ENCODE measurements at regions not wholly inside any gene's neighbourhood (a gene's known extent, or its start where the extent isn't known, plus 50 kb on each side); places are given as distances from the start of the nearest gene placed in this dataset.

DNA sequence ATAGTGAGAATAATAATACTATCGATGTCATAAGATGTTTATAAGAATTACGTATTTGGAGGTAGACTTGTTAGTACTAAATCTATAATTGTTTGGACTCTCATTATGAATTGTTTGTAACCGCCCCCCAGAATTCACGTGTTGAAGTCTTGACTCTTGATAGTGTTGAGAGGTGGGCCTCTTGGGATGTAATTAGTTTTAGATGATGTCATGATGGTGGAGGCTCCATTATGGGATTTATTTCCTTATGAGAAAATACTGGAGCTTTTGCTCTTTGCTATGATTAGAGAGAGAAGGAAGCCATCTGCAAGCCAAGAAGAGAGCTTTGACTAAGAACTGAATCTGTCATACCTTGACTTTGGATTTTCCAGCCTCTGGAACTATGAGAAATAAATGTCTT is 142.2 kb downstream of the PRDM9 start:
- no peaks in the 10 kb centered on the region for H3K36me3 Mint-ChIP-seq (ENCODE audit: low read depth)
- H3K27ac Mint-ChIP-seq, result no peak overlapping the region
- no peak overlapping the region for H3K4me3 Mint-ChIP-seq
- H3K4me1 Mint-ChIP-seq, result no peaks in the 10 kb centered on the region
- no peaks in the 10 kb centered on the region for H3K27me3 Mint-ChIP-seq
- peaks cover 4% of the 10 kb centered on the region for H3K9me3 Mint-ChIP-seq
- no peak for DNase-seq
- intact Hi-C loops (cut with micrococcal nuclease), result no loop called here

DNA sequence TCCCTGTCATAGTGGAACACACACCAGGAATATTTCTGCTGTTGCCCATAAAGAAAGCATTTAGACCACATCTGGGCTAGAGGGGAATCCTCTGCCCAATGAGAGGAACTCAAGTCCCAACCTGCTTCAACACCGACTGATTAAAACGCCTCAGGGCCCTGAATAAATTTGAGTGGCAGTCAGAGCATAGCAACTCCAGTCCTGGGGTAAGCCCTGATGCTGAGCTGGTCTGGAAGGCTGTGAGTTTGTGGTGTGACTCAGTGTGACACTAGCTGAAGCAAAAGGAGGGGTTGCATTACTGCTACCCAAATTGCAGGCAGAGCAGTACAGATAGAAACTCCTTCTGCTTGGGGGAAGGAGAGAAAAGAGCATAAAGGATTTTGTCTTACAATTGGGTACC is 148.3 kb downstream of the PRDM9 start:
- Mint-ChIP-seq H3K4me3 (no peak overlapping the region), H3K4me1 (no peaks in the 10 kb centered on the region), H3K27ac (no peak overlapping the region), H3K9me3 (peaks cover 4% of the 10 kb centered on the region), H3K27me3 (no peaks in the 10 kb centered on the region), H3K36me3 (ENCODE audit: low read depth) (no peaks in the 10 kb centered on the region)
- intact Hi-C loops (cut with micrococcal nuclease), result no loop called here
- no peak for DNase-seq

DNA sequence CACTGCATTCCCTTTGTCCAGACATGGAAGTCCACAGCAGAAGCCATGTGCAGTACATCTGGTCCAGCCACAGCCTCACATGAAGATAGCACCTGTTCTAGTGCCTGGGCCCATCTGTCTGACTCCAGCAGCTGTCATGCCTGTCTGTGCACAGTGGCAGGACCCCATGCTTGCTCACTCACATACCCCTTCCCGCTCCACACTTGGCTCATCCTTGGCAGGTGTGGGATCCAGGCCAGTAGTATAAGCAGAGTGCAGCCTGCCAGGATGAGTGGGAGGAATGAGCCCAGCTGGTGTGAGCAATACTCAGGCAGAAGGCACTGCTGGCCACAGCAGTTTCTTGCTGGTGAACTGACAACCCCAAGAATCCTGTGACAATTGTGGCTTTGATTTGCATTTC is 168.0 kb downstream of the PRDM9 start:
- intact Hi-C loops (cut with micrococcal nuclease), result no loop called here
- H3K4me1 Mint-ChIP-seq, result no peaks in the 10 kb centered on the region
- no peak for DNase-seq
- no peak overlapping the region for H3K4me3 Mint-ChIP-seq
- no peak overlapping the region for H3K27ac Mint-ChIP-seq
- H3K9me3 Mint-ChIP-seq, result peaks cover 13% of the 10 kb centered on the region
- no peaks in the 10 kb centered on the region for H3K27me3 Mint-ChIP-seq
- no peaks in the 10 kb centered on the region for H3K36me3 Mint-ChIP-seq (ENCODE audit: low read depth)

DNA sequence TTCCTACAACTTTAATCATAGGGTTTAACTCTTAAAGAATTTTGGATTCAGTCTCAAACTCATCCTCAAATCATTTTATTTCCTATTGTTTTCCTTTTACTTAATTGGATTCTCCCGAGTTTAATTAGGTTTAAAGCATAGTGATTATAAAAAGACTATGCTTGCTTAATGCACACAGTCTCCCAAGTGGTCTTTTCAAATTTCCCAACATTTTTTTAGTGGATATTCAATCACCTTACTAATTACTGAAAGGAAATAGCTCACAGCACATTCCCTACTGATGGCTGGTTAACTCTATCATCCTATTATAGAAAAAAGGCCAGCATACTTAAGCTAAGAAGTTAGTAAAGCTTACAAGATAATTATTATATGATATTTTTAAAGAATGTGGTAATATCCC is 170.6 kb downstream of the PRDM9 start:
- Mint-ChIP-seq H3K27me3 (no peaks in the 10 kb centered on the region), H3K27ac (no peak overlapping the region)
- intact Hi-C loops (cut with micrococcal nuclease), result no loop called here

DNA sequence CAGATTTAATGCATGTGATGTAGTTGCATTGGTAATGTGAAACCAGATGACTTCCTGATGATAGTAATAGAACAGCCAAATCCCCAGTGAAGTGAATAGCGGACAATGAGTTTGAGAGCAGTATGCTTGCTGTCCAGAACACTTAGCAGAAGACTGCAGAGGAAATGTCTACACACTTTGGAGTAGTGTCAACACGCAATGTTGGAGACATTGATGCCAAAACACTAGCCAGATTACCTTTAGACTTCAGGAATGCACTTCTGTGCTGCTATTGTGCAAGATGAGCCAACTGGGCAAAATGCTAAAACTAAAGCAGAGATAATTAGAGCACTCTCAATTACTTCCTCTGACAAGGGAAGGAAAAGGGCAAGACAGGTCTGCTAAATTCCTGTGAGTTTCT is 176.7 kb downstream of the PRDM9 start:
- intact Hi-C loops (cut with micrococcal nuclease), result no loop called here
- Mint-ChIP-seq H3K27ac (no peak overlapping the region), H3K9me3 (peaks cover 11% of the 10 kb centered on the region)

More for the DNA sequence above, 170.6 kb downstream of the PRDM9 start:
- Mint-ChIP-seq H3K36me3 (ENCODE audit: low read depth) (no peaks in the 10 kb centered on the region), H3K9me3 (peaks cover 4% of the 10 kb centered on the region), H3K4me3 (no peak overlapping the region), H3K4me1 (no peaks in the 10 kb centered on the region)
- DNase-seq, result no peak

DNA sequence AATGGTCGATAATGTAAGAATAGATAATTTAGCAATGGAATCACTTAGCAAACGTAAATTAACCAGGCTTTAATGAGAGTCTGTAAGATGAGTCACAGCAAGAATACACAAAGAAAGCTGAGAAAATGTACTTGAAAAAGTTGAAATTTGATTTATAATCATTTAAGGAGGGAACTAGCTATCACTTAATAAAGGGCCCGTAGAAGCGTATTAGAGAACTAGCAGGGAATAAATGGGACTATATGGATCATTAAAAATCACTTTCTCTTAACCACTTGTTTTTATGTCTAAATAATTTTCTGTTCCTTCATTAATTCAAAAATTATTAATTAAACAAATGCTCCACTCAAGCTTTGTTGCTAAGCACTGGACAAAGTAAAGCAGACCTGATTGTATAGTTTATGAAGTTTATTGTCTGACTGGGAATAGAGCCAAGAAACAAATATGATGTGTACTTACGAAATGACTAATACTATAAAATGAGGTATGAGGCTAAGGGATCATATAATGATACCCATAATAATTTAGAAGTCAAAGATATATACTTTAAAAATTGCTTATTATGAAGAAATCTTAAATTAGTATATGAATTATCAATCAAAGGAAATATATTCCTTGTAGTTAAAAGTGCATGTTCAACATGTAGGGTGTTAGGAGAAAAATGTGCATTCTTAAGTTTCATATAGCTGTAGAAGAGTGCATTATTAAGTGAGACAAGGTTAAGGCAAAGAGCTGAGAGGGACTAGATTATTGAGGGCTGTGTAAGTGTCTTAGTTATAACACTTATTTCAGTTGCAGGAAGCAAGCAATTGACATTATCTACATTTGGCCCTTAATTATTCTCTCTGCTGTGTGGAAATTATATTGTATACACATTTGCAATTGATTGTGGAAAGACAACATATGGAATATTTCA is 196.8 kb downstream of the PRDM9 start:
- Mint-ChIP-seq H3K9me3 (no peaks in the 10 kb centered on the region), H3K4me1 (no peaks in the 10 kb centered on the region), H3K27me3 (no peaks in the 10 kb centered on the region), H3K27ac (no peak overlapping the region), H3K36me3 (ENCODE audit: low read depth) (no peaks in the 10 kb centered on the region), H3K4me3 (no peak overlapping the region)
- DNase-seq, result no peak
- intact Hi-C loops (cut with micrococcal nuclease), result no loop called here

More for the DNA sequence above, 176.7 kb downstream of the PRDM9 start:
- DNase-seq, result no peak
- H3K4me3 Mint-ChIP-seq, result no peak overlapping the region
- H3K27me3 Mint-ChIP-seq, result no peaks in the 10 kb centered on the region
- no peaks in the 10 kb centered on the region for H3K36me3 Mint-ChIP-seq (ENCODE audit: low read depth)
- H3K4me1 Mint-ChIP-seq, result no peaks in the 10 kb centered on the region

DNA sequence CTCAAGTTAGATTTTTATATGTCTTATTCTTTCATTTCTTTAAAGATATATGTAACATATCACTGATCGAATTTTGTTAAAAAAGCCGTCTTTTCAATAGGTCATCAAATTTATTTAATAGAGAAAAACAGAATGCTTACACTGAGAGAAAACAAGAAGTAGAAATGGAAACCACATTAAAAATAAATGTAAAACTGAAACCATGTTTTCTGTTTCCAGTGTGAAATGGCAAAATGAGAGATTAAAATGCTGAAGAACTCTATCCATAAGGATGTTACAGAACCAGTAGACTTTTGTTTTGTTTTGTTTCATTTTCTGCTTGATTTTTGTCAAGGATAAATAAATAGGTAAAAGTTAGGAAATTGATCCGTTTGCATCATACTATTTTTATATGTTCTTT is 210.1 kb downstream of the PRDM9 start:
- Mint-ChIP-seq H3K4me3 (no peak overlapping the region), H3K27me3 (no peaks in the 10 kb centered on the region), H3K36me3 (ENCODE audit: low read depth) (no peaks in the 10 kb centered on the region), H3K4me1 (no peaks in the 10 kb centered on the region), H3K9me3 (no peaks in the 10 kb centered on the region), H3K27ac (no peak overlapping the region)
- DNase-seq, result no peak
- intact Hi-C loops (cut with micrococcal nuclease), result no loop called here

DNA sequence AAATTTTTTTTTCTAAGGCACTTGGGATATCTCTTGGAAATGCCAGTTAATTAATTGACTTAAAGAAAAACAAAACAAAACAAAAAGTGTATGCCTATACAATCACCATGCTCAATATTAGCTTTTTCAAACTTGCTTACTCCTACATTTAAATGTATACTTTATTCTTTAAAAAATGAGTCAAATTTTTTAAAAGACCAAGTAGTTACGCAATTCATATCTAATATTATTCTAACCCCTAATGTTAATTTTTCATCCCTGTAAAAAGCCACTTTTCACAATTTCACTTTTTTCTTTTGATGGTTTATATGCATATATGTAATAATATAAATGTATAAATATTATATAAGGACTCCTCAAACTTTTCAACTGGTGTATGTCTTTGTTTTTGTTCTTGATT is 211.2 kb downstream of the PRDM9 start:
- Mint-ChIP-seq H3K27ac (no peak overlapping the region), H3K4me3 (no peak overlapping the region), H3K27me3 (no peaks in the 10 kb centered on the region), H3K4me1 (no peaks in the 10 kb centered on the region), H3K36me3 (ENCODE audit: low read depth) (no peaks in the 10 kb centered on the region), H3K9me3 (no peaks in the 10 kb centered on the region)
- no peak for DNase-seq
- intact Hi-C loops (cut with micrococcal nuclease), result no loop called here

DNA sequence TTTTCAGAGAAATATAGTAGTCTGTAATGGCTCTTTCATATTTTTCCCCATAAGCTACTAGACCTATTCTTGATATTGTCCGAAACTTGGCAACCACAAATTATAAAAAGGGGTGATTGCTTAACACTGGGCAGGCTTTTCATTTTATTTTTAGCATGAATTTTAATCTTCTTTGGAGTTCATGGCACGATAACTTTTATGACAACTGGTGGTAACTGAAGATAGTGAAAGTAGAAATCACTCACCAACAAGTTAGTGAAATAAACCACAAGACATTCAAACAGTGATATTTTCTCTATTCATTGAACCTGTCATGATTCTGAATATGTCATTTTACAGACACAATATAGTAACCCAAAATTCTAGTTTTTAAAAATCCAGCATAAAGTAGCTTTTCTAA is 213.9 kb downstream of the PRDM9 start:
- H3K27me3 Mint-ChIP-seq, result no peaks in the 10 kb centered on the region
- H3K36me3 Mint-ChIP-seq (ENCODE audit: low read depth), result no peaks in the 10 kb centered on the region
- no peaks in the 10 kb centered on the region for H3K4me1 Mint-ChIP-seq
- H3K27ac Mint-ChIP-seq, result no peak overlapping the region
- no peak overlapping the region for H3K4me3 Mint-ChIP-seq
- intact Hi-C loops (cut with micrococcal nuclease), result no loop called here
- DNase-seq, result no peak
- no peaks in the 10 kb centered on the region for H3K9me3 Mint-ChIP-seq

DNA sequence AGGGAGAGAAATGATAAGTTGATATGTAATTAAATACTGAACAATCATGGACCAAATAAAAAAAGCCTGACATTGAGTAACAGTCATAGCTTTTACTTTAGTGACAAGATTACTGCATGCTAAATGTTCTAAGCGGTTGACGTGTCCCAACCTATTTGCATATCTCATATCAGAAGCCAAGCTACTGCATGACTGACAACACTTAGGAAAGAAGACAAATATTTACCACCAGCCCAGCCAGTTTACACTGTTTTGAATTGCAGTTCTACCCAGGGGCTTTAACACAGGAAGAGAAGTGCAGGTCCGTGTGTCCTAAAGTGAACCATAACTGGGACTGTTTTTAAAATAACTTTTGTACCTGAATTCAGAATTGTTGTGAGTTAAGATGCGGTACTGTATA is 219.9 kb downstream of the PRDM9 start:
- no peak for DNase-seq
- H3K27me3 Mint-ChIP-seq, result no peaks in the 10 kb centered on the region
- H3K9me3 Mint-ChIP-seq, result no peaks in the 10 kb centered on the region
- no peaks in the 10 kb centered on the region for H3K4me1 Mint-ChIP-seq
- no peak overlapping the region for H3K4me3 Mint-ChIP-seq
- intact Hi-C loops (cut with micrococcal nuclease), result no loop called here
- H3K36me3 Mint-ChIP-seq (ENCODE audit: low read depth), result no peaks in the 10 kb centered on the region
- no peak overlapping the region for H3K27ac Mint-ChIP-seq

DNA sequence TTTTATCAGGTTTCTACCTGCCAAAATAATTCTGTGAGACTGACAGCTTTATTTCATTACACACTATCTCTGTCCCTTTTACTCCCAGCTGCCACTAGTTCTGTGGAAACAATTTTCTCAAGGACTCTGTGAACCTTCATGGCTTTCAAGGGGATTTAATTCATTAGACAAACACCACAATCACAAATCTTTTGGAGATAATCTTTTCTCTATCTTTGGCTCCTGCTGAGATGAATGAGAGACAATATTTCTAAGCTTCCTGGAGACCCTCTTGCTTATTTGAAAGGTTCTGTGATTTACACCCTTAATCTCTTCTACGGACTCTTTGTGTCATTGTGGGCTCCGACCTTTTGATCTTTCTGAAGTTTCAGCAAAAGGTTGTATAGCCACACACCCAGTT is 222.6 kb downstream of the PRDM9 start:
- intact Hi-C loops (cut with micrococcal nuclease), result no loop called here
- Mint-ChIP-seq H3K27ac (no peak overlapping the region), H3K27me3 (no peaks in the 10 kb centered on the region), H3K36me3 (ENCODE audit: low read depth) (no peaks in the 10 kb centered on the region), H3K4me3 (no peak overlapping the region), H3K4me1 (no peaks in the 10 kb centered on the region), H3K9me3 (no peaks in the 10 kb centered on the region)
- DNase-seq, result no peak

DNA sequence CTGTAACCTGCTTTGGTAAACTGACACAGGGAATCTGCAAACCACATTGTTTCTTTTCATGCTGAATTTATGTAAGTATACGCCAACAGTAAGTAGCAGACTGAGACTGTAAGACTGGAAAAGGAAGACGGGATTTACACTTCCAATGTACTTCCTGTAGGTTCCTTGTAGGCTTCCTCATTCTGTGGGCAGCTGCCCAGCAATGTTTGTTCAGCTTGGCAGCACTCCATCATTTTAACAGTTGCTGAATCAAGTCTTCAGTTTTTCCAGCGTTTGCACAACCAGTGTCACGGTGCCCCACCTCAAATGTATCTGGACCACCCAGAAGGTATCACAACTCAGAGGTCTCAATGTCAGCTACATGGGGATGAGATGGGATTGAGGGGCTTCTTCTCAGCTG is 232.6 kb downstream of the PRDM9 start:
- no peaks in the 10 kb centered on the region for H3K27me3 Mint-ChIP-seq
- no peaks in the 10 kb centered on the region for H3K9me3 Mint-ChIP-seq
- intact Hi-C loops (cut with micrococcal nuclease), result no loop called here
- H3K4me1 Mint-ChIP-seq, result no peaks in the 10 kb centered on the region
- no peak overlapping the region for H3K4me3 Mint-ChIP-seq
- no peak for DNase-seq
- no peaks in the 10 kb centered on the region for H3K36me3 Mint-ChIP-seq (ENCODE audit: low read depth)
- no peak overlapping the region for H3K27ac Mint-ChIP-seq

DNA sequence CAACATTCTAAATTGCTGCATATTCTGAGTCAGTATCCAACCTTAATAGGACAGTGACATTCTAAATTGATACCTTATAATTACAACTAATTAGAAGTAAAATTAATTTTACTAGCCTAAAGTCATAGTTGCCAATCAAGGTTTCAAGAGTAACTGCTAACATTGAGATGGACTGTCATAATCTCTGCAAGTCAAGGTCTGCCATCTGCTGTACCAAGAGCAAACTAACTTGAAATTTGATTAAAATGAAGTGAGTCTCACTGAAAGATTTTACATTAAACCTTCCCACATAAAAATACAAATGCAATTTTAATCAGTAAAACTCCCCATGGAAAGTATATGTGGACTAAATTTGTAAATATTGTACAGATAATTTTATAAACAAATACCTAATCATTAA is 235.3 kb downstream of the PRDM9 start:
- no peak overlapping the region for H3K4me3 Mint-ChIP-seq
- no peak overlapping the region for H3K27ac Mint-ChIP-seq
- H3K36me3 Mint-ChIP-seq (ENCODE audit: low read depth), result no peaks in the 10 kb centered on the region
- intact Hi-C loops (cut with micrococcal nuclease), result no loop called here
- DNase-seq, result no peak
- no peaks in the 10 kb centered on the region for H3K4me1 Mint-ChIP-seq
- no peaks in the 10 kb centered on the region for H3K27me3 Mint-ChIP-seq
- peaks cover 3% of the 10 kb centered on the region for H3K9me3 Mint-ChIP-seq

DNA sequence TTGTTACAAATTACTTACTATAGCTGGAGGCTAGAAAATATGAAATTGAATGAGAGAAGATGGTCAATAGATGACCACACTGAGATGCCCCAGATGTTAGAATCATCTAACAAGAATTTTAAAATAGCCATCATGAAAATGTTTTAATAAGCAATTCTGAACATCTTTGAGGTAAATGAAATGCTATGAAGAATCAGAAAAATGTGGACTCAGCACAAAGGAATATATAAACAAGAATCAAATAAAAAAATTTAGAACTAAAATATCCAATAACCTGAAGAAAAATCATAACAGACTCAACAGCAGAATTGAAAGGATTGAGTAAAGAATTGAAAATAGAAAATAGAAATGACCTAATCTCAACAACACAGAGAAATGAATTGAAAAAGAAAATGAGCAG is 248.5 kb downstream of the PRDM9 start:
- no peak overlapping the region for H3K4me3 Mint-ChIP-seq

DNA sequence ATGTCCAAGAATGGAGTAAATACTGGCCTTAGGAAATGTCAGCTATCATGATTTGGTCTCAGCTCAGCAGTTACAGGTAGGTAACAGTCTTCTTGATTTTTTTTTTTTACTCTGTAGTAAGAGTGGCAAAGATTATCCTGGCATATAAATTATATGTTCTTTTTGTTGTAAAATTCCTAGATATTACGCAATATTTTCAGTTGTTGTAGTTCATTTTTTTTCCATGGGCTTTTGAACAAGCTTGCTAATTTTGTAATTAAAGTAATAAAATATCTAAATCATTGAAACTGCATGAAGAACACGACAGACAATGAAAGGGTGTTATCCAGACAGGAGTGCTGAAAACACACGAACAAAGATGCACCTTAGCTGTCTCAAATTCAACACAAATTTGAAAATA is 249.4 kb downstream of the PRDM9 start:
- Mint-ChIP-seq H3K4me1 (no peaks in the 10 kb centered on the region), H3K27me3 (no peaks in the 10 kb centered on the region), H3K27ac (no peak overlapping the region), H3K4me3 (no peak overlapping the region), H3K9me3 (no peaks in the 10 kb centered on the region), H3K36me3 (ENCODE audit: low read depth) (no peaks in the 10 kb centered on the region)
- no peak for DNase-seq
- intact Hi-C loops (cut with micrococcal nuclease), result no loop called here

More for the DNA sequence above, 248.5 kb downstream of the PRDM9 start:
- no peaks in the 10 kb centered on the region for H3K27me3 Mint-ChIP-seq
- H3K27ac Mint-ChIP-seq, result no peak overlapping the region
- no peaks in the 10 kb centered on the region for H3K4me1 Mint-ChIP-seq
- no peaks in the 10 kb centered on the region for H3K36me3 Mint-ChIP-seq (ENCODE audit: low read depth)
- no peak for DNase-seq
- no peaks in the 10 kb centered on the region for H3K9me3 Mint-ChIP-seq
- intact Hi-C loops (cut with micrococcal nuclease), result no loop called here
